GM18520 (cell line): ENCODE measurements at regions not wholly inside any gene's neighbourhood (a gene's known extent, or its start where the extent isn't known, plus 50 kb on each side); places are given as distances from the start of the nearest gene placed in this dataset.
"Not testable (repeated sequence)": the region's sequence is repeated elsewhere in the genome, so short reads cannot be mapped to it uniquely, and the experiment has no call there.

Source experiments
- ATAC-seq: cut with Tn5 transposase; IDR thresholded peaks from one replicate; pipeline ENCODE4 v1.9.1; 2021; ENCODE audit not compliant: unreplicated experiment

GRCh38 chr12:124654666-124655047 lies 87.2 kb upstream of the NCOR2 start:
- no peak for ATAC-seq

- ATAC-seq = no peak
These were observed 85.9 kb upstream of the NCOR2 start for GRCh38 chr12:124653169-124653931.

GRCh38 chr12:124652661-124653060 lies 85.2 kb upstream of the NCOR2 start:
- no peak for ATAC-seq

- ATAC-seq = no peak
These were observed 84.3 kb upstream of the NCOR2 start for GRCh38 chr12:124651516-124652273.

GRCh38 chr12:124650912-124651311 lies 83.5 kb upstream of the NCOR2 start:
- ATAC-seq = no peak

GRCh38 chr12:124648710-124649384 lies 81.4 kb upstream of the NCOR2 start:
- no peak for ATAC-seq

GRCh38 chr12:124647316-124647715 lies 79.9 kb upstream of the NCOR2 start:
- no peak for ATAC-seq

- no peak for ATAC-seq
These were observed 79.2 kb upstream of the NCOR2 start for GRCh38 chr12:124646385-124647230.

GRCh38 chr12:124645530-124646244 lies 78.3 kb upstream of the NCOR2 start:
- ATAC-seq = no peak

GRCh38 chr12:124643768-124644167 lies 76.4 kb upstream of the NCOR2 start:
- ATAC-seq = not testable (repeated sequence)

- no peak for ATAC-seq
These were observed 74.7 kb upstream of the NCOR2 start for GRCh38 chr12:124642105-124642504.

GRCh38 chr12:124641591-124641990 lies 74.2 kb upstream of the NCOR2 start:
- no peak for ATAC-seq

GRCh38 chr12:124640056-124640455 lies 72.6 kb upstream of the NCOR2 start:
- no peak for ATAC-seq

- ATAC-seq = no peak
These were observed 71.9 kb upstream of the NCOR2 start for GRCh38 chr12:124639122-124639806.

GRCh38 chr12:124637581-124637981 lies 70.2 kb upstream of the NCOR2 start:
- no peak for ATAC-seq

- ATAC-seq = no peak
These were observed 69.8 kb upstream of the NCOR2 start for GRCh38 chr12:124637163-124637562.

GRCh38 chr12:124636138-124636978 lies 68.9 kb upstream of the NCOR2 start:
- no peak for ATAC-seq

GRCh38 chr12:124635316-124635715 lies 67.9 kb upstream of the NCOR2 start:
- no peak for ATAC-seq
